ENCODE measurements at regions not wholly inside any gene's neighbourhood (a gene's known extent, or its start where the extent isn't known, plus 50 kb on each side); places are given as distances from the start of the nearest gene placed in this dataset.
"Not testable (repeated sequence)": the region's sequence is repeated elsewhere in the genome, so short reads cannot be mapped to it uniquely, and the experiment has no call there.

- no peak for DNase-seq
Measured at GRCh38 chr6:139981066-139981624, 606.7 kb upstream of the CITED2 start.

GRCh38 chr6:139980631-139981030 lies 606.2 kb upstream of the CITED2 start:
- DNase-seq = not testable (repeated sequence)

GRCh38 chr6:139979021-139979725 lies 604.7 kb upstream of the CITED2 start:
- no peak for DNase-seq

- DNase-seq = no peak
Measured at GRCh38 chr6:139977887-139978332, 603.5 kb upstream of the CITED2 start.

- DNase-seq = no peak
Measured at GRCh38 chr6:139973669-139974344, 599.4 kb upstream of the CITED2 start.

- DNase-seq = no peak
Measured at GRCh38 chr6:139972116-139972515, 597.7 kb upstream of the CITED2 start.

- DNase-seq = no peak
Measured at GRCh38 chr6:139970591-139970991, 596.1 kb upstream of the CITED2 start.

- no peak for DNase-seq
Measured at GRCh38 chr6:139967497-139967896, 593.0 kb upstream of the CITED2 start.

GRCh38 chr6:139965393-139965792 lies 590.9 kb upstream of the CITED2 start:
- DNase-seq = peak in 1 of 56 donors; percentile 3

- DNase-seq = no peak
Measured at GRCh38 chr6:139964737-139965136, 590.3 kb upstream of the CITED2 start.

GRCh38 chr6:139962654-139963347 lies 588.4 kb upstream of the CITED2 start:
- DNase-seq = no peak

- no peak for DNase-seq
Measured at GRCh38 chr6:139961190-139961589, 586.7 kb upstream of the CITED2 start.

- DNase-seq = no peak
Measured at GRCh38 chr6:139960671-139961070, 586.2 kb upstream of the CITED2 start.

- DNase-seq = no peak
Measured at GRCh38 chr6:139955366-139956155, 581.1 kb upstream of the CITED2 start.

- no peak for DNase-seq
Measured at GRCh38 chr6:139954463-139955071, 580.1 kb upstream of the CITED2 start.

- not testable (repeated sequence) for DNase-seq
Measured at GRCh38 chr6:139953780-139954179, 579.3 kb upstream of the CITED2 start.

GRCh38 chr6:139951172-139951571 lies 576.7 kb upstream of the CITED2 start:
- no peak for DNase-seq

- no peak for DNase-seq
Measured at GRCh38 chr6:139944976-139945375, 570.5 kb upstream of the CITED2 start.

GRCh38 chr6:139944131-139944530 lies 569.7 kb upstream of the CITED2 start:
- DNase-seq = no peak

- DNase-seq = no peak
Measured at GRCh38 chr6:139943391-139943790, 568.9 kb upstream of the CITED2 start.

GRCh38 chr6:139942331-139942730 lies 567.9 kb upstream of the CITED2 start:
- no peak for DNase-seq
